NCI-H82 treated with DMSO at 0.1 percent for 48 hours (cell line): ENCODE measurements at regions not wholly inside any gene's neighbourhood (a gene's known extent, or its start where the extent isn't known, plus 50 kb on each side); places are given as distances from the start of the nearest gene placed in this dataset.
"Not testable (repeated sequence)": the region's sequence is repeated elsewhere in the genome, so short reads cannot be mapped to it uniquely, and the experiment has no call there.

Source experiments
- DNase-seq: peaks from one replicate; lab custom pipeline; 2025; ENCODE audit not compliant: unreplicated experiment; lab: John Stamatoyannopoulos, UW

DNA sequence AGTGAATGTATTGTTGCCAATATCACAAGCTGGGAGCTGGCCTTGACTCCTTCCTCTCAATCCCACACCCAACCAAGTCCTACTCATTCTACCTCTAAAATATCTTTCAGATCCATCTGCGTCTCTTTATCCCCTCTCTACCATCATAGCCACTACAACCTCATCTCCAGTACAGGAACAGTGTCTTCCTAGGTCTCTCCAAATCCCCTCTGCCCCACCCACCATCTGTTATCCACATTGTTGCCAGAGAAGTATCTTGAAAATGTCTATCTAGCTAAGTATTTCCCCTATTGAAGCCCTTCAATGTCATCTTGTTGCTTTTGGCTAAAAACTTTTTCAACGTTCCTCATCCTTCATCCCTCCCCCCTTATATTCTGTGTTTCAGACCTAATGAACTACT, 244.7 kb downstream of the C12orf75 start:
- peak; percentile 33 for DNase-seq

DNA sequence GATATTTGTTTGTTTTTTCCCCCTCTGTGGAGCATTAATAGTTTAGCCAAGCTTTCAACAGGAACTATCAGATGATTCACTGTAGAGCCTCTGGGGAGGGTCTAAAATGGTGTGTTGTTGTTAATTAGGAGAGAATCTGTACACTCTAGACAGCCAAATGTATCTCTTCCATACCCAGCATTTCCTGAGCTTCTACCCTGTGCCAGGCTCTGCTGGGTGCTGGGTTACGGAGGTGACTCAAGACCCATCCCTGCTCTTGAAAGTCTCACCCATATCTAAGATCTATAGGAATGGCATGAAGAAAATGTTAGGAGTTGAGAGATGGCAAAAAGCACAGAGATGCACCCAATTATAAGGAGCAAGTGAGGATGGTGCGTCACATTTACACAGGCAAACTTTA, 245.8 kb downstream of the C12orf75 start:
- no peak for DNase-seq

DNA sequence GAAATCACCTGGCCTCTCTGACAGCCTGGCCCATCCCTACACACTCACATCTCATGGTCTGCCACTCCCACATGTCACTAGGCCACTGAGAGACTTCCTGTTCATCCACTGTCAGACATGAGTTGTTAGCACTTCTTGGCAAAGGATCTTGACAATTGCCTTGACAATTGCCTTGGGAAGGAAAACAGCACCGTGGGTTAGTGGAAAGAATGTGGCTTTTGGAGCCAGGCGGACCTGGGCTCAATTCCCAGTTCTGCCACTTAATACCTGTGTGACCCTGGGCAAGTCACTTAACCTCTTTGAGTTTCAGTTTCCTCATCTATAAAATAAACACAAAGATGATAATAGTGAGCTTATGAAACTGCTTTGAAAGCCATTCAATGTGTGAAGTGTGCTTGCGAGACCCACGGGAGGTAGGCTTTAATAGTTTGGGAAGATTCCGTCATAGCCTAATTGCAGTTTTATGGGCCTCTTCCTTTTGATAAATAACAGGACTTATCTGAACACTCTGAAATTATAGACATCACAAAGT, 250.4 kb downstream of the C12orf75 start:
- no peak for DNase-seq

DNA sequence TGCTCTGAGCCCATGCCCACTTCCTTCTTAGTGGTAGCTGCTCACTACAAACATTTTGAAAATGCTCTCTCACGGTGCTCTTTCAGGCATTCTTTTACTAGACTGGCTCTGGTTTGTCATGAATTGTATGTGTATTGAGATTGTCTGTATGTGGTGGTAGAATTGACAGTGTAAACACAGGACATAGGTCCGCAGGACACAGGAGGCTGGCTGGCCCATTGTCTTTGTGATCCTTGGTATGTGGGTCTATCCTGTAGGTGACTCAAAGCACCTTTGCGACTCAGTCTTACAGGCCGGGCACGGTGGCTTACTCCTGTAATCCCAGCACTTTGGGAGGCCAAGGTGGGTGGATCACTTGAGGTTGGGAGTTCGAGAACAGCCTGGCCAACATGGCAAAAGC, 250.9 kb downstream of the C12orf75 start:
- DNase-seq = no peak

DNA sequence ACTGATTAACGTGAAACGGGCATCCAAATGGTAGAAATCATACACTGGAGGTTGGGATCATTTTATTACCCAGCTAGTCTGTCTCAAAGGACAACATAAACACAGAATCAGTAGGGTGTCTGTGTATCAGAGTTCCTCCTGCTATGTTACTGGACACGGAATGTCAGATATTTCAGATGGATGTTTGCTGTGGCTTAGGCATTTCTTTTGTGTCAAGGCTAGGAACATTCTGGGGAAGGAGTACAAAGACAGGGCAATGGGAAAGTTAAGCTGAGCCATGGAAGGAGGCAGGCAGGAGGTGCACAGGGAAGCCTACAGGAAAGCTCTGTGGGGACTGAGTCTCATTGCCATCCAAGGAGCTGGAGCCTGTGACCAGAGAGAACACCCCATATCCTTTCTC, 254.6 kb downstream of the C12orf75 start:
- DNase-seq = no peak

DNA sequence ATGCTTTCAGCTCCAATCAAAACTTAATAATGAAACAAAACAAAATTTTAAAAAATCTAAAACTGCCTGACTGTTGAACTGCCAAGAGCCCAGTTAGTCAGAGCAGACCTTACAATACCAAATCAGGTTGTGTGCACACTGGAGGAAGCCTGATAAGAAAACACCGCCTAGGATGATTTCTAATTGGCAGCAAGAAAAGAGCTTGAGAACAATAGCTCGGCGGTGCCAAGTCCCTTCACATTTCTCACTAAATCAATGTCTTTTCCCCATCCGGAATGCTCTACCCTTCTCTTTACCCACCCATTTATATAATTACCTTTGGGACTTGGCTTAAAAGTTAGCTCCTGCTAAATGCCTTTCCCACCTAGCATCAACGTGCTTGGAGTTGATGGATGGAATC, 256.7 kb downstream of the C12orf75 start:
- no peak for DNase-seq

DNA sequence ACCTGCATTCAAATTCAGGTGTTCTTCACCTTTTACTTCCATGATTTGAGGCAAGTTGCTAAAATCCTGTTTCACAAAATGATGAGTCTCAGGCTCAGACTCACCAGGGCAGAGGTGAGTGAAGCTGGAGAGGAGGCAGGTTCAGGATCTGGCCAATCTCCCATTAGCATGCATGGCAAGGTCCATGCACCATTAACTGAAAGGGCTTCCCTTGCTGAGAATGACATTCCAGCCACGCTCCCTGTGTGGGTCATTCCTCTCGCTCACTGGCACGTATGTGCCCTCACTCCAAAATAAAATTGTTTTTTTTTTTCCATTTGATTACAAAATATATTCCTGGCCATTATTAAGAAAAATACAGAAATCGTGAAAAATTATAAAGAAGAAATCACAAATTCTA, 257.6 kb downstream of the C12orf75 start:
- DNase-seq = no peak

DNA sequence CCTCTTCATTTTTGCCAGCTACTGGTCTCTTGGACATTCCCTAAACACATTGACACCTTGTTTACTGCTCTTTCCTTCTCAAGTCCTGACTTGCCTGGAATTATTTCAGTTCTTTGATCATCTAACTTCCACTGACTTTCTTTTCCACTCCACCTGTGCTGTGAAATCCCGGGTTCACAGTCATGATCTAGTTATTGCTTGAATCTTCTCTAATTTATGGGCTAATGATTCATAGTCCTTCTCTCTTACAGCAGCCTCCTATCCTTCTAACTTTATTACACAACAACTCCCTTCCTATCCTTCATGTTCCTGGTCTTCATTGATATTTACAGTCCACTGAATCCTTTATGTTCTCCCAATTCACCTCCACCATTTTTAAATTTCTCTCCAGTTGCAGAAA, 260.1 kb downstream of the C12orf75 start:
- no peak for DNase-seq

DNA sequence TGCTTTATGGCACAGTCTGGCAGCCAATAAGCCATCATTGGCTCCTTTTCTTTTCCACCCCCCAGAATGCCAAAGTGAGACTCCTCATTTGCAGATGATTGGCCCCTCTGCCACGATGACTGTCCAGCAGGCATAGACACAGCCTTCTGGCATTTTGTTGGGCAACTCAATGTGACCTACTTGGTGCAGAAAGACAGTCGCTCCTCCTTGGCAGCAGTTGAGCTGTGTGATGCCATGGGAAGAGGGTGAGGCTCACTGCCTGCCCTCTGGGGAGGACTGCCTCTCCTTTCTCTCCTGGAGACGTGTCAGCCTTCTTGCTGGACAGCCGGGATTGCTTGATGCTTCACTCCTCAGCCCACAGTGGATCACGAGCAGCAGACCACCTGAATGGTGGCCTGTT, 264.9 kb downstream of the C12orf75 start:
- no peak for DNase-seq

DNA sequence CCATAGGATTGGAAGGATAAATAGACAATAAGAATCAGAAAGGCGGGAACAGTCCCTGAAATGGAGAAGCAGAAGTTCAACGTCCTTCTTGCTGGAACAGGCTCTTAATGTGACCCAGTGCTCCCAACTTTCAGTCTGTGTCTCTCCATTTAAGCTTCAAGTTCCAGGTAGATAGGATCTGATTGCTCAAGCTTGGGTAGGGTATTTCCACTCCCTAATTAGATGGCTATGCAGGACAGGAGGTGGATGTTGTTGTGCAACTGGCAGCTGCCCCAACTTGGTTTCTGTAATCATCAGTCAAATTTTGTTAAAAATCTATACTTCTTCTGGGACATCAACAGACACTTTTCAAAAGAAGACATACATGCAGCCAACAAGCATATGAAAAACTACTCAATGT, 266.2 kb downstream of the C12orf75 start:
- DNase-seq = no peak

DNA sequence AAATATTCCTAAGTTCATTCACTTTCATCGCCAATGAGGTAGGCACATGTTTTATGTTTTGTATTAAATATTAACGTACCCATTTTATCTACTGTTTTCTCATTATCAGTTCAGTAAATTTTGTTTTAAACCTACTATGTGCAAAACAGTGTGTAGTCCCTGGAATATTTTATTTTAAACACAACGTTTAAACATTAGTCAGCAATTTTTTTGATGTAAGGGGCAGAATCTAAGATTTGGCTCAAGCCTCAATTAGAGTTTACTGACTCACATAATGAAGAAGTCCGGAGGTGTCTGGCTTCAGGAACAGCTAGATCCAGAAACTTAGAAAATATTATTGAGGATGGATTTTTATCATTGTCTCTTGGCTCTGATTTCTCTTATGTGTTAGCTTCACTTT, 267.5 kb downstream of the C12orf75 start:
- DNase-seq = no peak

DNA sequence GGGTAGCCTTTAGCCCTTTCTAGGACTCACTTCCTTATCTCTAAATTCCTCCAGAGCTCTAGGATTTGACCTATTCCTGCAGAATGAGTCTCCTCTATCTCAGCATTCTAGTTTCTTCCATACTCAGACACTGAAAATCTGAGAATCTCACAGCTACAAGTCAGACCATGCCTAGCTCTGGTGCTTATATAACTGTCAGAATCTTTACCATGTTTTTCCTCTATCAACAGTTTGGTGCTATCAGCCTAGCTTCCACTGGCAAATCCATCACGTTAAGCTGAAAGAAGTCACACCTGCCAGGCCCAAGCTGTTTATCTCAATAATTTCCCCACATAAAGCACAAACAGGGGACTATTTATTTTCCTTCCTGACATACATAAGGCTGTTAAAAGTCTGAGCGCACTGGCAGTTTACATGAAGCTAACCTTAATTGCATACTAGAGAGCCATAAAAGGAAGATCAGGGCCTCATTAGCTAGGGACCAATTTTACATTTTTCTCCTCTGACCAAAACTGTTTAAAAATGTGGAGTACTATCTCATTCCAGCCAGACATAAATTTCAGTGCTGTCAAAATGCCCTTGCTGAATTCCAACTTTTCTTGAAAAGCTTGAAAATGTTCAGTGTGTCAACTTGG, 270.5 kb downstream of the C12orf75 start:
- no peak for DNase-seq

DNA sequence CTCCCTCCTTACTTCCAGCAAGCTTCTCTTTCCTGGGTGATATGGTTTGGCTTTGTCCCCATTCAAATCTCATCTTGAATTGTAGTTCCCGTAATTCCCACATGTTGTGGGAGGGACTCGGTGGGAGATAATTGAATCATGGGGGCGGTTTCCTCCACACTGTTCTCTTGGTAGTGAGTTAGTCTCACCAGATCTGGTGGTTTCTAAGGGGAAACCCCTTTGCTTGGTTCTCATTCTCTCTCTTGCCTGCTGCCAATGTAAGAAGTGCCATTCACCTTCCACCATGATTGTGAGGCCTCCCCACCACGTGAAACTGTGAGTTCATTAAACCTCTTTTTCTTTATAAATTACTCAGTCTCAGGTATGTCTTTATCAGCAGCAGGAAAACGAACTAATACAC, 271.8 kb downstream of the C12orf75 start:
- DNase-seq = not testable (repeated sequence)

DNA sequence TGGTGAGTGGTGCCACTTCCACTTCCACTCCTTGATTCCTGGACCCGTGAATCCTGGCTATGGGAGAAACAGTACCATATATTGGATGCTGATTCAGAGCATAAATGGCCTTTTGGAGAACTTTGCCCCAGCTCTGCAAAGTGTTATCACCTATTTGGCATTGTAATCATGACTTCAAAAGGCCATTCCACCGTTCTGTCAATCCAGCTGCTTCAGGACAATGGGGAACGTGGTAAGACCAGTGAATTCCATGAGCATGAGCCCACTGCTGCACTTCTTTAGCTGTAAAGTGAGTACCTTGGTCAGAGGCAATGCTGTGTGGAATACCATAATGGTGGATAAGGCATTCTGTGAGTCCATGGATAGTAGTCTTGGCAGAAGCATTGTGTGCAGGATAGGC, 273.8 kb downstream of the C12orf75 start:
- not testable (repeated sequence) for DNase-seq

DNA sequence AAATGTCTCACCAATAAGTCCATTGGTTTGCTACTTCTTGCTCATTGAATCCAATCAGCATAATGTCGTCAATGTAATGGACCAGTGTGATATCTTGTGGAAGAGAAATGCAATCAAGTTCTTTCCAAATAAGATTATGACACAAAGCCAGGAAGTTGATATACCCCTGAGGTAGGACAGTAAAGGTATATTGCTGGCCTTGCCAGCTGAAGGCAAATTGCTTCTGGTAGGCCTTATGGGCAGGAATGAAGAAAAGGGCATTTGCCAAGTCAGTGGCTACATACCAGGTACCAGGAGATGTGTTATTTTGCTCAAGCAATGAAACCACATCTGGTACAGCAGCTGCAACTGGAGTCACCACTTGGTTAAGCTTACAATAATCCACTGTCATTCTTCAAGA, 276.1 kb downstream of the C12orf75 start:
- not testable (repeated sequence) for DNase-seq

DNA sequence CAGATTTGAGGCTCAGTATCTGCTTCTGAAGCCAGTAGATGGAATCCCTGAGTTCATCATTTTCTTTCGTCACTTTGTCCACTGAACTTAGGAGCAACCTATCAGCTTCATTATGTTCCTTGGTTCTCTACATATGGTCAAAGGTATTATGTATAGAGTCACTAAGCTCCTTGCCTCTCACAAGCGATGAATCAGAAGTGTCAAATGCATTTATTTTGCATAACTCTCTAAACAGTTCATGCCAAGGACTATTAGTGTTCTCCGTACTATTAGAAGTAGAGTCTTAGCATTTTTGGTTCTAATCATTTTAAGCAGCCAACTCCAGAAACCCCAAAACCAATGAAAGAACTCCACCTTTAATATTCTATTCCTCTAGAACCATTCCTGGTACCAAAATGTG, 278.5 kb downstream of the C12orf75 start:
- DNase-seq = not testable (repeated sequence)

DNA sequence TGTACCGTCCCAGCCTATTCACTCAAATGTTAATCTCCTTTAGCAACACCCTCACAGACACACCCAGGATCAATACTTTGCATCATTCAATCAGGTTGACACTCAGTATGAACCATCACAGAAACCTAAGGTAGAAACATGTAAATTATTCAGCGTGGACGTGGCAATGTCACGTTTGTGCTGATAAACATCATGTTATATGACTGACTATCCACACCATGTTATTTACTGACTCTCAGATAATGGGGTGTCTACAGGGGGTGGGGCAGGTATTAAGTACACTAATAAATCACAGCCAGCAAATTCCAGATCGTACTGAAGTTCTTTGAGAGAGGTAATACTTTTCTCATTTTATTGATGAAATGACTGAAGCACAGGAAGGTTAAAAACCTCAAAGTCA, 280.0 kb downstream of the C12orf75 start:
- no peak for DNase-seq

DNA sequence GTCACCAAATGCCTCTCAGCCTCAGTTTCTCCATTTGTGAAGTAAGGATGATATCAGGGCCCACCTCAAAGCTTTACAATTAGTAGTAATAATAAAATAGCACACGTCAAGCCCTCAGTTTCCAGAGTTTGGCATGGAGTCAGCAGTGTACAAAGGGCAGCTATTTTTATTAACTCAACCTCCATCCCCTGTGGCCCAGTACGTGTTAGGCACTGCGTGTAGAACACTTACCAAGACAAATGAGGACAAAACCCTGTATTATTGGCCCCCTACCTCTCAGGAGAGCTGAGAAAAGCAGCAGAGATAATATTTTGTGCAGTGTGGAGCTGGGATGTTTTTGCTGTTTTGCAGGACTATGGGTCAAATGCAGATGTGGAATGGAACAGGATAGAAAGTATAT, 280.8 kb downstream of the C12orf75 start:
- no peak for DNase-seq

DNA sequence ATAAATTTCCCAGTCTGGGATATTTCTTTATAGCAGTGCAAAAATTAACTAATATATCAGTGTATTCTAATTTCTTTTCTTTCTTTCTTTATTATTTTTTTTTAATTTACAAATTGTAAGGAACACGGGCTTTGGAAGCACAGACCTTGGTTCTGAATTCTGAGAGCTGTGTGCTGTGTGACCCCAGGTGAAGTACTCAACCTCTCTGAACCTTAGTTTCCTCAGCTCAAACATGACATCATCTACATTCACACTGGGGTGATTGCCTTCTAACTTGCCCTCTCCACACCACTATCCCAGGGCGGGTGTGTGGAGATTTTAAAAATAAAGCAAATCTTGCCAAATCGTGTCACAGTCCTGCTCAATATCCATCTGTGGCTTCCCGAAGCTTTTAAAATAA, 282.8 kb downstream of the C12orf75 start:
- no peak for DNase-seq

DNA sequence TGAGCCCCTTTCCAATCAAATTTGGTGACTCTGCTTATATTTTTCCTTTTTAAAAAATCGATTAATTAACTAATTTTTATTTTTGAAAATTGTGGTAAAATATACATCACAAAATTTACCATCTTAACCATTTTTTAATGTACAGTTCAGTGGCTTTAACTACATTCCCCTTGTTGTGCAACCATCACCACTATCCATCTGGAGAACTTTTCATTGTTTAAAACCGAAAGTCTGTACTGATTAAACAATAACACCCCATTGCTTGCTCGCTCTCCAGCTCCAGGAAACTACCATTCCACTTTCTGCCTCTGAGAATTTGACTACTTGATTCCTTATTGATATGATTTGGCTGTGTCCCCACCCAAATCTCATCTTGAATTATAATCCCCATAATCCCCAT, 283.4 kb downstream of the C12orf75 start:
- no peak for DNase-seq

DNA sequence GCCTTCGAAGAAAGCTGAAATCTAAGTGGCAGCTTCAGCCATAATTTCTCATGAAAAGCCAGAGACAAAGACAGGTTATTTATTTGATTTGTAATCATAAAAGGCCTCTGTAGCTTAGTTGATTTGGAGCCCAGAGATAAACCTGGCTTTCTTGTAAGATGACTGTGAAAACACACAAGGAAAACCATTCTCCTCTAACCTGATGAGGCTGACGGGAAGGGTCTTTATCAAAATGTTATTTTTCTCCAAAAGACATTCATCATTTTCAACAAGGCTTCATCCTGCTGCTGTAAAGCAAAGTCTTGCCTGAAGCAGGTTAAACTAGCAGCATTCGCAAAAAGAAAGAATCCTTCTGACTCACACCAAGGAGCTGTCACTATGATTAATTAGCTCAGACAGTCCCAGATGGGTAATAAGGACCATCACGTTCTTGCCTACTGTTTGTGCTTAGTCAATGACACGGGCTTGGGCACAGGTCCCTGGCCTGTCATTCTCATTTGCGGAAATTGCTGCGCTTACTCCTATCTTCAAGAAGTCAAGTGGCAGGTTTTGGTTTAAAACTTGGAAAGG, 286.6 kb downstream of the C12orf75 start:
- no peak for DNase-seq

DNA sequence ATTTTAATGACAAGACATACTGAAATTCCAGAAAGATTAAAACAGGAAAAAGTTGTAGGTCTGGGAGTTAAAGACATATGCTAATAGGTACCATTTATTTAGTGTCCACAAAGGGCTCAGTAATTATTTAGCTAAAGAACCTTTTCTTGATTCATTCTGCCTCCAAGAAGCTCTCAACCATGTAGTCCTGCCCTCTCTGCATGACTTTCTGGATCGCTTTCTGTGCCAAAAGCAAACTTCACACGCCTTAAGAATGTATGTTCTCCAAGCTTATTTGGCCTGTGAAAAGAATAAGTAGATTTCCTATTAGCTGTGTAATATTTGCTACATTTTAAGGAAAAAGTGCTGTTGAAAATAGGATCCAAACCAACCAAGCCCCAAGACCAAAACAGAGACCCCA, 291.7 kb downstream of the C12orf75 start:
- no peak for DNase-seq
